Fibroblast of pulmonary artery (primary cell): ENCODE measurements at regions not wholly inside any gene's neighbourhood (a gene's known extent, or its start where the extent isn't known, plus 50 kb on each side); places are given as distances from the start of the nearest gene placed in this dataset.

ENCODE experiments used
- DNase-seq: peaks from one replicate; pipeline ENCODE4 v3.0.0-alpha.2; 2010; ENCODE audit warnings: low read depth
- H3K4me3 ChIP-seq: replicated peaks from 2 replicates; pipeline ENCODE4 v1.5.1; 2011; ENCODE audit warnings: low read depth, mild to moderate bottlenecking, control low read depth, low read length, moderate library complexity
- CTCF ChIP-seq: IDR thresholded peaks from 2 replicates; pipeline ENCODE4 v1.5.1; 2011; ENCODE audit warnings: mild to moderate bottlenecking, control low read depth, low read length, inconsistent platforms; ENCODE audit errors: missing control alignments

- no peak for TF ChIP-seq CTCF
- H3K4me3 ChIP-seq: no peak overlapping the region
- peak; percentile 18 for DNase-seq
Observed at GRCh38 chr18:28559511-28559910, 382.6 kb upstream of the CDH2 start.

GRCh38 chr18:28541934-28542333 is 365.0 kb upstream of the CDH2 start:
- no peak for TF ChIP-seq CTCF
- H3K4me3 ChIP-seq: no peak overlapping the region
- DNase-seq: no peak

- H3K4me3 ChIP-seq: no peak overlapping the region
- no peak for DNase-seq
Observed at GRCh38 chr18:28541276-28541930, 364.5 kb upstream of the CDH2 start.

GRCh38 chr18:28529644-28530043 is 352.7 kb upstream of the CDH2 start:
- TF ChIP-seq CTCF: no peak
- no peak for DNase-seq
- no peak overlapping the region for H3K4me3 ChIP-seq

More at GRCh38 chr18:28541276-28541930, 364.5 kb upstream of the CDH2 start:
- no peak for TF ChIP-seq CTCF

- DNase-seq: no peak
- no peak overlapping the region for H3K4me3 ChIP-seq
- no peak for TF ChIP-seq CTCF
Observed at GRCh38 chr18:28526196-28526595, 349.3 kb upstream of the CDH2 start.

- no peak for TF ChIP-seq CTCF
- DNase-seq: no peak
- H3K4me3 ChIP-seq: no peak overlapping the region
Observed at GRCh38 chr18:28523758-28524475, 347.0 kb upstream of the CDH2 start.
